Ovary (tissue), 7 donors: ENCODE measurements at regions not wholly inside any gene's neighbourhood (a gene's known extent, or its start where the extent isn't known, plus 50 kb on each side); places are given as distances from the start of the nearest gene placed in this dataset.

ENCODE experiments used
- DNase-seq, 5 donors: peaks; one replicate each; pipeline ENCODE4 v3.0.0-alpha.2; 2019 to 2020
- H3K27ac ChIP-seq, 2 donors: fragments of 200-600 bp; one replicate each; pipeline versions ENCODE4 v1.5.1 to v1.8.0; 2019 to 2022
- H3K27me3 ChIP-seq: fragments of 200-600 bp; one replicate; pipeline ENCODE4 v1.8.0; 2022
- H3K36me3 ChIP-seq: fragments of 200-600 bp; sonication (generic); one replicate; pipeline ENCODE4 v1.5.1; 2019
- H3K4me1 ChIP-seq: one replicate; pipeline ENCODE4 v1.8.1; 2013; ENCODE audit warnings: mild to moderate bottlenecking, moderate library complexity; ENCODE audit not compliant: insufficient read depth
- H3K4me3 ChIP-seq: fragments of 200-600 bp; sonication (generic); one replicate; pipeline ENCODE4 v1.5.1; 2017
- H3K9me3 ChIP-seq, 2 donors: fragments of 200-600 bp in 1 of 2; sonication (generic) in 1 of 2; one replicate each; pipeline versions ENCODE4 v1.5.1 to v1.8.1; 2013 to 2019; ENCODE audit warnings: mild to moderate bottlenecking in 1 of 2, moderate library complexity in 1 of 2
- CTCF ChIP-seq, 3 donors: fragments of 450-650 bp in 2 of 3; fragments of 200-600 bp in 1 of 3; IDR thresholded peaks; one replicate each; pipeline versions ENCODE4 v1.5.1 to v1.8.0; 2016 to 2022; ENCODE audit warnings: antibody characterized with exemption in 3 of 3, mild to moderate bottlenecking in 1 of 3
- EP300 ChIP-seq: sonication (generic); formaldehyde crosslinking; IDR thresholded peaks from one replicate; pipeline ENCODE4 v1.6.1; 2017; ENCODE audit warnings: antibody characterized with exemption
- POLR2A ChIP-seq: fragments of 450-650 bp; IDR thresholded peaks from one replicate; pipeline ENCODE4 v1.6.1; 2017; ENCODE audit warnings: antibody characterized with exemption, mild to moderate bottlenecking, moderate library complexity
- WGBS, 3 donors: extraction: QIAGEN DNeasy Blood & Tissue Kit in 1 of 3; methylation state at CpG; one replicate each; pipeline versions ENCODE4 v1.1.5 to v1.1.7; 2013 to 2017; 5-methylcytosine and 5-hydroxymethylcytosine counted together
- intact Hi-C, 4 donors: fragments of 100-400 bp; cut with DNase I; formaldehyde crosslinking; loops; one replicate each; pipeline versions ENCODE4 v1.11.0 to v1.15.1; 2022 to 2023
- donor health status: DM: no; HTN: no; CAD: no; lungs with moderate emphysema.
- donor health status: DM: no; HTN: no; CAD: no.
- donor health status: Bipolar disorder and iron deficiency.
- donor health status: DM: no; HTN: no; CAD: no.
- donor health status: DM: yes; HTN: yes; CAD: no.

- Histone ChIP-seq H3K36me3 (no peaks in the 10 kb centered on the region), H3K27ac (no peak overlapping the region), H3K27me3 (no peaks in the 10 kb centered on the region), H3K4me3 (no peak overlapping the region), H3K9me3 (no peaks in the 10 kb centered on the region), H3K4me1 (no peaks in the 10 kb centered on the region)
- WGBS, 3 donors, result 80 to 82% (median 80%) methylated on average over 3 of the region's 3 CpGs
- intact Hi-C loops, result no loop called here
- DNase-seq, result no peak
- no peak for TF ChIP-seq EP300
- no peak for TF ChIP-seq CTCF (IDR thresholded peaks at IDR 0.05)
- TF ChIP-seq POLR2A, result no peak
These were observed 177.2 kb downstream of the IRX5 start for GRCh38 chr16:55107851-55108250.

GRCh38 chr16:55113210-55113609, 182.5 kb downstream of the IRX5 start:
- intact Hi-C loops, result no loop called here
- no peak for DNase-seq
- Histone ChIP-seq H3K4me3 (no peak overlapping the region), H3K9me3 (no peaks in the 10 kb centered on the region), H3K36me3 (no peaks in the 10 kb centered on the region), H3K4me1 (no peaks in the 10 kb centered on the region), H3K27me3 (no peaks in the 10 kb centered on the region), H3K27ac (no peak overlapping the region)
- WGBS, 3 donors, result 15 to 41% (median 18%) methylated on average over 2 of the region's 2 CpGs
- TF ChIP-seq EP300 (no peak), CTCF (IDR thresholded peaks at IDR 0.05) (no peak), POLR2A (no peak)

GRCh38 chr16:55115506-55115905, 184.8 kb downstream of the IRX5 start:
- no peaks in the 10 kb centered on the region for H3K36me3 ChIP-seq
- H3K27me3 ChIP-seq, result no peaks in the 10 kb centered on the region
- H3K4me1 ChIP-seq, result no peaks in the 10 kb centered on the region
- TF ChIP-seq POLR2A (no peak), CTCF (IDR thresholded peaks at IDR 0.05) (no peak), EP300 (no peak)
- H3K4me3 ChIP-seq, result no peak overlapping the region
- no peaks in the 10 kb centered on the region for H3K9me3 ChIP-seq
- H3K27ac ChIP-seq, result no peak overlapping the region
- 81 to 97% (median 92%) methylated on average over 2 of the region's 2 CpGs for WGBS, 3 donors
- intact Hi-C loops, result no loop called here
- no peak for DNase-seq

GRCh38 chr16:55116165-55116920, 185.7 kb downstream of the IRX5 start:
- no peaks in the 10 kb centered on the region for H3K27me3 ChIP-seq
- no peak overlapping the region for H3K27ac ChIP-seq
- intact Hi-C loops, result no loop called here
- TF ChIP-seq CTCF (IDR thresholded peaks at IDR 0.05), result no peak
- TF ChIP-seq POLR2A, result no peak
- TF ChIP-seq EP300, result no peak
- no peaks in the 10 kb centered on the region for H3K36me3 ChIP-seq
- no peaks in the 10 kb centered on the region for H3K9me3 ChIP-seq
- no peaks in the 10 kb centered on the region for H3K4me1 ChIP-seq
- no peak for DNase-seq
- H3K4me3 ChIP-seq, result no peak overlapping the region
- WGBS, 3 donors, result 72 to 81% (median 72%) methylated on average over 14 of the region's 14 CpGs
